ENCODE measurements at regions not wholly inside any gene's neighbourhood (a gene's known extent, or its start where the extent isn't known, plus 50 kb on each side); places are given as distances from the start of the nearest gene placed in this dataset.

DNA sequence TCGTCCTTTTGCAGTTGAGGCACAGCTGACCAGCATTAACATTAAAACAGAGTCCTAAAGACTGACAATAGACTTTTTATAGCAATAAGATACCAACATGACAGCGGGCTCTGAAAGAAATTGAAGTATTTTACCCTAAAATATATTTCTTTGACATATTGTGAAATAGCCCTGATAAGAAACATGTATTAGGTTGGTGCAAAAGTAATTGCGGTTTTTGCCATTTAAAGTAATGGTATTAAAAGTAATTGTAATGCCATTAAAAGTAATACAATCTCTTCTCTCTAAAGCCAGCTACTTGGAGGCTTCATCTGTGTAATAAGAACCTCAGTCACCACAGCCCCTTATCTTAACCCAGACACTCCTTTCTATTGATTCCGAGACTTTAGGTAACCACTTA is 394.6 kb downstream of the PREX1 start:
- no peak for DNase-seq

- DNase-seq, result no peak
Measured at GRCh38 chr20:48432494-48432832, 395.3 kb downstream of the PREX1 start.

- DNase-seq, result no peak
Measured at GRCh38 chr20:48431653-48432493, 395.9 kb downstream of the PREX1 start.

DNA sequence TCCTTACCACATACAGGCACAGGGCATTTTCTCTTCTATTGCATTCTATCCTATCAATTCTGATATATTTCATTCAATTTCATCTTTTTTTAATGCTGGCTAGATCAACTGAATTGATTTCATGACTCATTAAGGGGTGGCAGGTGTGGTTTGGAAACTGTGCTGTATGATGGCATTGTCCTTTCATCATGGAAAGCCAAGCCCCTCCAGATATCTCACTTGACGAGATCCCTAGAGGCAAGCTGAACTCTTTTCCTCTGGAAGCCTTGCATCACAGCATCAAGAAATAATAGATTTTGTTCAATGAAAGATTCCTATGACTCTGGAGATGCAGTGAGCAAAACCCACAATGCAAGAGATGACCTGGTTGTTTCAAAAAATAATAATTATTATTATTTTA is 401.2 kb downstream of the PREX1 start:
- DNase-seq, result no peak

GRCh38 chr20:48425817-48426612 is 401.8 kb downstream of the PREX1 start:
- no peak for DNase-seq

- no peak for DNase-seq
Measured at GRCh38 chr20:48425321-48425720, 402.5 kb downstream of the PREX1 start.

GRCh38 chr20:48422242-48422960 is 405.4 kb downstream of the PREX1 start:
- no peak for DNase-seq

- no peak for DNase-seq
Measured at GRCh38 chr20:48421547-48421946, 406.3 kb downstream of the PREX1 start.

- no peak for DNase-seq
Measured at GRCh38 chr20:48420176-48420575, 407.6 kb downstream of the PREX1 start.

DNA sequence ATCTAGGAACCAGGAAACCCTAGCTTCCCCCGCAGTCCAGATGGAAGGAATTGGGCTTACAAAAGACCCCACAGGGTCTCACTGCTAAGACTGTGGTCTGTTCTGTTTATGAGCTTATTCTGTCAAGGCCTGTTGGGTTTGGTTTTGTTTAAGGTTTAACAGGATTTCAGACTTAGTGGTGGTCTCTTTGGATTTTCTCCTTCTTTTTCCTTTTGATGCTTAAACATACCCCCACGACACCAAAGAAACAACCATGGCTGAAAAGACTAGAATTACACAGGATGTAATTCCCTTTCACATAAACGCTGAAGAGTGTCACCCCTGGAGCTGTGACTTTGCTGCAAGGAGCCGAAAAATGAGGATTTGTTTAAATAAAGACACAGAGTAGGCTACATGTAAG is 408.6 kb downstream of the PREX1 start:
- DNase-seq, result no peak

- peak in 1 of 5 donors; percentile 14 for DNase-seq
Measured at GRCh38 chr20:48416002-48416401, 411.8 kb downstream of the PREX1 start.

GRCh38 chr20:48414786-48415185 is 413.0 kb downstream of the PREX1 start:
- no peak for DNase-seq

GRCh38 chr20:48411919-48412522 is 415.8 kb downstream of the PREX1 start:
- DNase-seq, result no peak

- no peak for DNase-seq
Measured at GRCh38 chr20:48411245-48411644, 416.6 kb downstream of the PREX1 start.

- DNase-seq, result no peak
Measured at GRCh38 chr20:48409055-48409615, 418.7 kb downstream of the PREX1 start.

GRCh38 chr20:48407710-48408109 is 420.1 kb downstream of the PREX1 start:
- no peak for DNase-seq

DNA sequence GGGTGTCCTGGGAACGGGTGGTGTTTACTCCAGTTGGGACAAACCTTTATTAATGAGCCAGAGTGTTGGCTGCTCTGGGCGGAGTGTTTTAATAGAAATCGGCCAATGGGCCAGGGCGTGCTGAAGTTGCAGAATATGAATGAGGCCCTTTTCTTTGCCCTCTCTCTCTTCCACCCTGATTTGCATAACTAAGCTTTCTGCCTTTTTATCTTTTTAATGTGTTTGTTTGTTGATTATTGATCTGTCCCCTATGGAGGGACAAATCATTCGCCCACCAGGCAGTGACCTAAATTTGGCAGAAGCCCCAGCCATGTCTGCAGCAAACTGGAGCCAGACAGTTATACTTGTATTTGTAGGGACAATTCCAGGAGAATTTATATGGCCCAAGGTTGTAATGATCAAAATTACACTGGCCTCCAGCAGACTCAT is 420.9 kb downstream of the PREX1 start:
- no peak for DNase-seq

DNA sequence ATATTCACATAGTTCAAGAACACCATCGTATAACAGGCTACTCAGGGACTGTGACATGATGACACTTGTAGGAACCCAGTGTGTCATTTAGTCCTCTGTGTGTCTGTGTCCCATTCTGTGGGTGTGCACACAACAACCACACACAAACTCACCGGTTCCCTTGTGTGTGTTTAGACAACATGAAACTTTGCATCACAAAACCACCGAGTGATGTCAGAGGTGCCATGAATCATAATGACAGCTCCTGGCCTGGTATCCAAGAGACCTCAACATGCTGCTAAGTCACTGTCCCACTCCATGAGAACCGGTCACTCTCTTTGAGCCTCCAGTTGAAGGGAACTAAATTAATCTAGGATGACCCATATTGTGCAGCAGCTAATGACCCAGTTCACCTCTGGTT is 421.3 kb downstream of the PREX1 start:
- DNase-seq, result no peak

DNA sequence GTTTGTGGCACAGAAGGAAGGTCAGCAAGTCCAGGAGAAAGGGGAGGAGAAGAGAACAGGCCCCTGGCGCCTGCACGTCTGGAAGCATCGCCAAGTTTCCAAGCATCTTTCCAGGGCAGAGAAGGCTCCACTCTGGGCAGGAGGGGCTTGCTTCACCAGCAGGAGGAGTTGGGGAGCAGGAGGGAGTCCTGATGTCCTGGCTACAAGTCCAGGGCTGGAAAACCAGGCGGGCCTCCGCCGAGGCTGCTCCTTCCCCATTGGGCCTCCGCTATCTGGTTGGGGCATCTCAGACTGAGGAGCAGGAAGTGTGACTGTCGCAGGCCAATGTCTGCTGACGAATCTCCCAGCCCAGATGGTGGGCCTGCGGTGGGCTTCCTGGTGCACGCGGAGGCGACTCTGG is 421.9 kb downstream of the PREX1 start:
- DNase-seq, result no peak

GRCh38 chr20:48404598-48404997 is 423.2 kb downstream of the PREX1 start:
- DNase-seq, result no peak

DNA sequence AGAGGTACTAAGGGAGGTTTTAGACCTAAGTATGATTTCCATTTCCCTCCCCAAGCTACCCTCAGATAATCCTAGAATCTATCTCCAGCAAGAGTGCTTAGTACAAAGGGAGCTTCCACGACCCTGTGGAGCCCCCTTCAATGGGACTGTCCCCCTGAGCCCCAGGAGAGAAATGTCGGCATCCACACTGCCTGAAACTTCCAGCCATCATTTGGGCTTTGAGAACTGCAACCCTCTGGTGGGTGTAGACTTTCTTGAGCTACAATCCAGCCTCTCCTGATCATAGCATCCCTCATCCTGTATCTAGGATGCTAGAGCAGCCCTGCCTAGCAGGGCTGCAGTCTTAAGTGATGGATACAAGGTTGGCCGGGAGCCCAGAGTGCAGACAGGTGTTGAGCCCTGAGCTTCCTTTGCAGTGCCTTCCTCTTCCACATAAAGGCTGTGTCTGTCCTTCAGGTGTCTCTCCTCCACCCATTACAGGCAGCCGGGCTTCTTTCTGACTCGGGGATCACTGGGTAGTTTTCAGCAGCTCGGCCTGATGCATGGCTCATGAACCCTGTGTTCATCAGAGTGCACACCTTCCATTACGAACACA is 424.5 kb downstream of the PREX1 start:
- no peak for DNase-seq

GRCh38 chr20:48401359-48401758 is 426.4 kb downstream of the PREX1 start:
- DNase-seq, result no peak
